H9 (cell line): ENCODE measurements at regions not wholly inside any gene's neighbourhood (a gene's known extent, or its start where the extent isn't known, plus 50 kb on each side); places are given as distances from the start of the nearest gene placed in this dataset.

Source experiments
- DNase-seq: peaks from one replicate; pipeline ENCODE4 v3.0.0-alpha.2; 2017
- H2AFZ ChIP-seq: one replicate; pipeline ENCODE4 v1.6.1; 2013; ENCODE audit warnings: mild to moderate bottlenecking, low read length, control low read depth, moderate library complexity
- H2AK5ac ChIP-seq: 2 replicates; pipeline ENCODE4 v1.6.1; 2013; ENCODE audit warnings: low read length, control low read depth, mixed read lengths; ENCODE audit not compliant: insufficient read length
- H2BK120ac ChIP-seq: one replicate; pipeline ENCODE4 v1.6.1; 2013; ENCODE audit warnings: low read depth, mild to moderate bottlenecking, low read length, control low read depth, inconsistent platforms; ENCODE audit not compliant: poor library complexity, severe bottlenecking
- H2BK12ac ChIP-seq: 2 replicates; pipeline ENCODE4 v1.6.1; 2013; ENCODE audit warnings: low read length, control low read depth, mixed read lengths, low read depth; ENCODE audit not compliant: insufficient read length
- H2BK15ac ChIP-seq: 2 replicates; pipeline ENCODE4 v1.6.1; 2013; ENCODE audit warnings: low read depth, low read length, control low read depth
- H2BK20ac ChIP-seq: one replicate; pipeline ENCODE4 v1.6.1; 2013; ENCODE audit warnings: low read depth, mild to moderate bottlenecking, low read length, control low read depth, inconsistent platforms; ENCODE audit not compliant: poor library complexity, severe bottlenecking
- H2BK5ac ChIP-seq: 2 replicates; pipeline ENCODE4 v1.6.1; 2013; ENCODE audit warnings: low read length, control low read depth, mixed read lengths; ENCODE audit not compliant: insufficient read length
- H3K14ac ChIP-seq: 2 replicates; pipeline ENCODE4 v1.6.1; 2013; ENCODE audit warnings: low read length, control low read depth; ENCODE audit not compliant: insufficient read depth
- H3K18ac ChIP-seq: 2 replicates; pipeline ENCODE4 v1.6.1; 2013; ENCODE audit warnings: low read depth, mild to moderate bottlenecking, mixed read lengths, low read length, control low read depth; ENCODE audit not compliant: insufficient read length
- H3K23ac ChIP-seq: 2 replicates; pipeline ENCODE4 v1.6.1; 2013; ENCODE audit warnings: low read length, control low read depth, mixed read lengths, low read depth; ENCODE audit not compliant: insufficient read length
- H3K23me2 ChIP-seq: 2 replicates; pipeline ENCODE4 v1.6.1; 2013; ENCODE audit warnings: low read depth, mild to moderate bottlenecking, mixed read lengths, low read length, control low read depth; ENCODE audit not compliant: insufficient read length, poor library complexity, severe bottlenecking
- H3K27ac ChIP-seq: 2 replicates; pipeline ENCODE4 v1.5.1; 2013; ENCODE audit warnings: low read length, control low read depth, mixed read lengths, low read depth; ENCODE audit not compliant: insufficient read length
- H3K27me3 ChIP-seq: 2 replicates; pipeline ENCODE4 v1.6.1; 2013; ENCODE audit warnings: low read length, control low read depth, inconsistent platforms; ENCODE audit not compliant: insufficient read depth
- H3K4ac ChIP-seq: 2 replicates; pipeline ENCODE4 v1.6.1; 2013; ENCODE audit warnings: low read depth, mild to moderate bottlenecking, control low read depth, inconsistent platforms, low read length, moderate library complexity
- H3K4me1 ChIP-seq: 2 replicates; pipeline ENCODE4 v1.6.1; 2013; ENCODE audit warnings: low read length, control low read depth, inconsistent platforms; ENCODE audit not compliant: insufficient read depth
- H3K4me2 ChIP-seq: 2 replicates; pipeline ENCODE4 v1.6.1; 2013; ENCODE audit warnings: low read length, control low read depth, mixed read lengths; ENCODE audit not compliant: insufficient read length, insufficient read depth
- H3K56ac ChIP-seq: 2 replicates; pipeline ENCODE4 v1.6.1; 2013; ENCODE audit warnings: low read depth, mild to moderate bottlenecking, mixed read lengths, low read length, control low read depth; ENCODE audit not compliant: insufficient read length
- H3K79me1 ChIP-seq: 2 replicates; pipeline ENCODE4 v1.6.1; 2013; ENCODE audit warnings: low read depth, mild to moderate bottlenecking, moderate library complexity, low read length, control low read depth, inconsistent platforms; ENCODE audit not compliant: insufficient read depth, poor library complexity, severe bottlenecking
- H3K79me2 ChIP-seq: 2 replicates; pipeline ENCODE4 v1.6.1; 2013; ENCODE audit warnings: low read length, control low read depth, inconsistent platforms; ENCODE audit not compliant: insufficient read depth
- H3K9ac ChIP-seq: 2 replicates; pipeline ENCODE4 v1.6.1; 2013; ENCODE audit warnings: low read length, control low read depth, mixed read lengths; ENCODE audit not compliant: insufficient read length; ENCODE audit errors: extremely low read depth
- H3K9me3 ChIP-seq: one replicate; pipeline ENCODE4 v1.6.1; 2013; ENCODE audit warnings: low read depth, low read length, inconsistent platforms; ENCODE audit not compliant: control insufficient read depth
- H3T11ph ChIP-seq: one replicate; pipeline ENCODE4 v1.6.1; 2013; ENCODE audit warnings: mild to moderate bottlenecking, low read length, control low read depth, inconsistent platforms
- H4K20me1 ChIP-seq: one replicate; pipeline ENCODE4 v1.6.1; 2013; ENCODE audit not compliant: control insufficient read depth, insufficient read length, insufficient read depth
- H4K5ac ChIP-seq: 2 replicates; pipeline ENCODE4 v1.6.1; 2013; ENCODE audit warnings: low read depth, mild to moderate bottlenecking, mixed read lengths, low read length, control low read depth; ENCODE audit not compliant: insufficient read length
- H4K8ac ChIP-seq: replicated peaks from 2 replicates; pipeline ENCODE4 v1.6.1; 2013; ENCODE audit warnings: low read length, control low read depth, mixed read lengths, low read depth; ENCODE audit not compliant: insufficient read length
- H4K91ac ChIP-seq: 2 replicates; pipeline ENCODE4 v1.6.1; 2013; ENCODE audit warnings: low read depth, mild to moderate bottlenecking, moderate library complexity, mixed read lengths, low read length, control low read depth; ENCODE audit not compliant: insufficient read length
- H3K27ac Mint-ChIP-seq, 3 experiments: 2 replicates in 2 of 3; 3 replicates in 1 of 3; pipeline ENCODE4 v1.8.0; 2020 to 2021; ENCODE audit warnings: mixed read lengths in 3 of 3, mild to moderate bottlenecking in 1 of 3, moderate library complexity in 1 of 3
- H3K27me3 Mint-ChIP-seq: 2 replicates; pipeline ENCODE4 v1.8.0; 2021; ENCODE audit warnings: low read depth, mild to moderate bottlenecking, moderate library complexity, mixed read lengths
- H3K36me3 Mint-ChIP-seq, 3 experiments: 2 replicates in 2 of 3; 3 replicates in 1 of 3; pipeline ENCODE4 v1.8.0; 2020 to 2021; ENCODE audit warnings: low read depth in 3 of 3, mixed read lengths in 3 of 3; ENCODE audit not compliant: insufficient read depth in 1 of 3
- H3K4me1 Mint-ChIP-seq, 2 experiments: 2 replicates each; pipeline ENCODE4 v1.8.0; 2020; ENCODE audit warnings: mixed read lengths in 2 of 2
- H3K4me3 Mint-ChIP-seq, 2 experiments: 2 replicates in 1 of 2; 3 replicates in 1 of 2; pipeline ENCODE4 v1.8.0; 2020 to 2021; ENCODE audit warnings: mild to moderate bottlenecking in 2 of 2, mixed read lengths in 2 of 2, moderate library complexity in 1 of 2
- H3K9me3 Mint-ChIP-seq, 2 experiments: 2 replicates in 1 of 2; 3 replicates in 1 of 2; pipeline ENCODE4 v1.8.0; 2020; ENCODE audit warnings: mild to moderate bottlenecking in 2 of 2, mixed read lengths in 2 of 2, moderate library complexity in 1 of 2
- WGBS: extraction: QIAGEN DNeasy Blood & Tissue Kit; methylation state at CpG from one replicate; pipeline ENCODE4 v1.1.7; 2013; ENCODE audit warnings: missing lambda C conversion rate, low lambda C conversion rate, mixed read lengths; ENCODE audit not compliant: insufficient read length; ENCODE audit errors: extremely low coverage; 5-methylcytosine and 5-hydroxymethylcytosine counted together
- TF ChIP-seq, protein P1 (sequence below): fragments of 200-600 bp; sonication (generic); conservative IDR thresholded peaks from 3 replicates; pipeline ENCODE4 v1.8.0; 2021; ENCODE audit warnings: antibody characterized with exemption, mild to moderate bottlenecking

DNA sequence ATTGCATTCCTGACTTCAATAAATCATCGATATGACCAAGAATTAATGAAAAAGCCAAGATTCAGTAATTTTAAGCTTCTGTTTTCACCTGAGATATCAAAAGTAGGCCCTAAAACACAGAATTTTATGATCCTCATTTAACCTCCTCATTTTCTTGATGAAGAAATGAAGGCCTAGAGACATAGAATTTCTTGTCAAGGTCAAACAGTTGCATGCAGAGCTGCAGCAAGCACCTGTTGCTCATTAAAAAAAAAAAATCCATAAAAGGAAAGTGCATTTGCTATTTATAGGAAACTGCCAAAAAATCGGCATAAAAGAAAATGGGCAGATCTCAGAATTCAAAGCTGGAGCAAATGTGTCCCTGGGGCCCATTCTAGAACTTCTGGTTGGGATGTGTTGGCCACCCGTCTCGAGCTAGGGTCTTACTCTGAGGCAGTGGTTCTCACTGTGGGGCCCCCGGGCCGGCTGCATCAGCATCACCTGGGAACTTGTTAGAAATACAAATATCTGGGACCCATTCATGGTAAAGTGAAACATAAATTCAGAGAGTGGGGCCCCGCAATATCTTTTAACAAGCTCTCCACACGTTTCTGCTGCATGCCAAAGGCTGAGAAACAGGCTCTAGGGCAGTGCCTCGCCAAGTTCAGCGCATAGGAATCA is 224.7 kb upstream of the UBL3 start:
- Histone ChIP-seq H3K56ac (no peak overlapping the region), H2BK20ac (no peak overlapping the region), H3K4ac (no peak overlapping the region), H2BK5ac (no peak overlapping the region), H2AK5ac (no peak overlapping the region), H3K4me2 (no peak overlapping the region), H3K9ac (no peak overlapping the region), H4K8ac (no peak overlapping the region), H3K27ac (no peak overlapping the region), H3K18ac (no peak overlapping the region), H4K20me1 (no peaks in the 10 kb centered on the region), H3K23ac (no peak overlapping the region), H3K23me2 (no peaks in the 10 kb centered on the region), H3K27me3 (no peaks in the 10 kb centered on the region), H3K14ac (no peak overlapping the region), H2BK120ac (no peak overlapping the region), H3K9me3 (no peaks in the 10 kb centered on the region), H3T11ph (no peak overlapping the region), H3K79me2 (no peaks in the 10 kb centered on the region), H2AFZ (no peak overlapping the region), H3K4me1 (peaks cover 7% of the 10 kb centered on the region; the same call in 1 of the 2 replicates), H2BK15ac (no peak overlapping the region), H4K91ac (no peak overlapping the region), H3K79me1 (no peaks in the 10 kb centered on the region), H2BK12ac (no peak overlapping the region), H4K5ac (no peak overlapping the region)
- peaks cover 4 to 8% of the 10 kb centered on the region in 2 experiments for H3K9me3 Mint-ChIP-seq
- WGBS, result no CpG with 5 or more reads among the region's 10 CpGs
- no peak overlapping the region for H3K4me3 Mint-ChIP-seq
- peaks cover 24 to 30% of the 10 kb centered on the region in 2 experiments for H3K4me1 Mint-ChIP-seq
- DNase-seq, result no peak
- no peak overlapping the region for H3K27ac Mint-ChIP-seq
- TF ChIP-seq, protein P1, sequence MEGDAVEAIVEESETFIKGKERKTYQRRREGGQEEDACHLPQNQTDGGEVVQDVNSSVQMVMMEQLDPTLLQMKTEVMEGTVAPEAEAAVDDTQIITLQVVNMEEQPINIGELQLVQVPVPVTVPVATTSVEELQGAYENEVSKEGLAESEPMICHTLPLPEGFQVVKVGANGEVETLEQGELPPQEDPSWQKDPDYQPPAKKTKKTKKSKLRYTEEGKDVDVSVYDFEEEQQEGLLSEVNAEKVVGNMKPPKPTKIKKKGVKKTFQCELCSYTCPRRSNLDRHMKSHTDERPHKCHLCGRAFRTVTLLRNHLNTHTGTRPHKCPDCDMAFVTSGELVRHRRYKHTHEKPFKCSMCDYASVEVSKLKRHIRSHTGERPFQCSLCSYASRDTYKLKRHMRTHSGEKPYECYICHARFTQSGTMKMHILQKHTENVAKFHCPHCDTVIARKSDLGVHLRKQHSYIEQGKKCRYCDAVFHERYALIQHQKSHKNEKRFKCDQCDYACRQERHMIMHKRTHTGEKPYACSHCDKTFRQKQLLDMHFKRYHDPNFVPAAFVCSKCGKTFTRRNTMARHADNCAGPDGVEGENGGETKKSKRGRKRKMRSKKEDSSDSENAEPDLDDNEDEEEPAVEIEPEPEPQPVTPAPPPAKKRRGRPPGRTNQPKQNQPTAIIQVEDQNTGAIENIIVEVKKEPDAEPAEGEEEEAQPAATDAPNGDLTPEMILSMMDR, result no peak
- no peaks in the 10 kb centered on the region for H3K27me3 Mint-ChIP-seq
- peaks cover 0 to 5% (median 2%) of the 10 kb centered on the region in 3 experiments; a peak in 6 of 7 replicates for H3K36me3 Mint-ChIP-seq
